ENCODE measurements at regions not wholly inside any gene's neighbourhood (a gene's known extent, or its start where the extent isn't known, plus 50 kb on each side); places are given as distances from the start of the nearest gene placed in this dataset.

DNA sequence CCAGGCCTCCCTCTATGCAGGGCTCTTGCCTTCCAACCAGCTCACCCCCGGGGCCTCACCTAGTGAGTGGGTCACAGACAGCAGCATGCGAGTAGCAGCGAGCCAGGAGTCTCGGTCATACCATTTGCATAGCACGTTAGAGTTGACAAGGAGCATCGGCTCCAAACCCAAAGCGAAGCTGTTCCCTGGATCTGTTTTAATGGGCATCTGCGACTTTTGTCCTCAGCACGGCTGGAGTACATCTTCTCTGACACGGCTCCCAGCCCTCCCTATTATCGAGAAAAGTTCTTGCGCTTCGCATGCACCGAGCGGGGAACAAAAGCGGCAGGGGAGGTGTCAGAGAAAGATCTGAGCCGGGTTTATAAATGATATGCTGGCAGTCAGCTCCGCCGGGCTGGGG, 253.3 kb downstream of the MAF start:
- TF ChIP-seq CHD2 (IDR thresholded peaks at IDR 0.05; ENCODE audit: low read length, partially characterized antibody) (no peak), ZBTB33 (IDR thresholded peaks at IDR 0.05; ENCODE audit: borderline replicate concordance, low read depth) (no peak), RCOR1 (IDR thresholded peaks at IDR 0.05; ENCODE audit: low read length) (no peak), TCF12 (IDR thresholded peaks at IDR 0.05) (no peak), EP300 (IDR thresholded peaks at IDR 0.05; ENCODE audit: borderline replicate concordance in 1 of 2, low read depth in 1 of 2, low read length in 1 of 2) (no peak)
- TF ChIP-seq, protein P1, sequence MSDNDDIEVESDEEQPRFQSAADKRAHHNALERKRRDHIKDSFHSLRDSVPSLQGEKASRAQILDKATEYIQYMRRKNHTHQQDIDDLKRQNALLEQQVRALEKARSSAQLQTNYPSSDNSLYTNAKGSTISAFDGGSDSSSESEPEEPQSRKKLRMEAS (IDR thresholded peaks at IDR 0.05; ENCODE audit: low read depth): no peak

All from SK-N-SH (cell line).